ENCODE measurements at regions not wholly inside any gene's neighbourhood (a gene's known extent, or its start where the extent isn't known, plus 50 kb on each side); places are given as distances from the start of the nearest gene placed in this dataset.

GRCh38 chr9:103991698-103992097 lies 102.4 kb upstream of the SMC2 start:
- no peak overlapping the region for H2BK15ac ChIP-seq (ENCODE audit: low read length)
- ChIA-PET POLR2A (ENCODE audit: partially characterized antibody) (no interaction called here), CTCF (ENCODE audit: partially characterized antibody) (no interaction called here)
- H2BK20ac ChIP-seq (ENCODE audit: low read length), result no peak overlapping the region
- H3K79me2 ChIP-seq (ENCODE audit: control insufficient read depth in 1 of 2, insufficient read depth in 2 of 2, low read length in 2 of 2), result no peaks in the 10 kb centered on the region
- no peak overlapping the region for H4K91ac ChIP-seq (replicated peaks; ENCODE audit: insufficient read length, low read length)
- H3K36me3 ChIP-seq (ENCODE audit: control insufficient read depth in 2 of 4, insufficient read depth in 4 of 4, low read length in 3 of 4), result no peaks in the 10 kb centered on the region
- no peaks in the 10 kb centered on the region for H4K20me1 ChIP-seq (replicated peaks in 1 of 2; ENCODE audit: control insufficient read depth in 1 of 2, insufficient read depth in 2 of 2, low read length in 2 of 2)
- DNase-seq (ENCODE audit: low read depth in 1 of 2, low spot score in 2 of 2) (no peak), FAIRE-seq (no peak)
- H3K4me2 ChIP-seq (ENCODE audit: insufficient read depth in 1 of 2, low read depth in 2 of 2, low read length in 2 of 2), result no peak overlapping the region
- H3K9ac ChIP-seq (replicated peaks in 1 of 4; ENCODE audit: extremely low read depth in 1 of 4, low read depth in 3 of 4, low read length in 3 of 4), result no peak overlapping the region
- no peaks in the 10 kb centered on the region for H3K9me3 ChIP-seq (ENCODE audit: insufficient read depth in 2 of 2, low read depth in 1 of 2, low read length in 1 of 2)
- H3K4me1 ChIP-seq (replicated peaks in 1 of 4; ENCODE audit: control insufficient read depth in 3 of 4, insufficient read depth in 4 of 4, low read length in 3 of 4), result peaks cover 0 to 7% (median 3%) of the 10 kb centered on the region in 4 experiments; a peak in 3 of 7 replicates
- H3K14ac ChIP-seq (ENCODE audit: insufficient read length), result no peak overlapping the region
- peak overlapping the region; percentile 46; the same call in 1 of the 2 replicates for H2AFZ ChIP-seq (ENCODE audit: low read length)
- no peak overlapping the region for H3K27ac ChIP-seq (ENCODE audit: low read depth, low read length)
- H3K23me2 ChIP-seq (ENCODE audit: low read depth, low read length), result no peaks in the 10 kb centered on the region
- H3K4ac ChIP-seq (replicated peaks; ENCODE audit: insufficient read length, low read depth, low read length), result no peak overlapping the region
- no peaks in the 10 kb centered on the region for H3K27me3 ChIP-seq (replicated peaks in 1 of 4; ENCODE audit: control insufficient read depth in 3 of 4, extremely low read depth in 1 of 4, insufficient read depth in 3 of 4, low read length in 3 of 4)
- no peaks in the 10 kb centered on the region for H3K79me1 ChIP-seq (ENCODE audit: low read depth, low read length)
- H4K5ac ChIP-seq (ENCODE audit: insufficient read length, low read depth, low read length), result no peak overlapping the region
- no peak overlapping the region for H3K4me3 ChIP-seq (ENCODE audit: extremely low read depth in 1 of 4, insufficient read depth in 2 of 4, low read depth in 3 of 4, low read length in 4 of 4)
- no peak overlapping the region for H3K23ac ChIP-seq (ENCODE audit: insufficient read length)
- WGBS, 2 experiments (ENCODE audit: extremely low coverage in 1 of 2, insufficient coverage in 1 of 2, insufficient read length in 1 of 2, insufficient replicate concordance in 2 of 2, low coverage in 1 of 2, low lambda C conversion rate in 2 of 2, missing lambda C conversion rate in 1 of 2), result 88% methylated on average over 1 of the region's 1 CpG; no CpG with 5 or more reads in 1 of the 2 experiments
- no peak overlapping the region for H2BK12ac ChIP-seq (ENCODE audit: low read depth, low read length)
- H2BK120ac ChIP-seq (replicated peaks; ENCODE audit: low read depth, low read length), result no peak overlapping the region
- no peak overlapping the region for H4K8ac ChIP-seq (ENCODE audit: extremely low read depth, insufficient read depth, low read length)
- H3K56ac ChIP-seq (replicated peaks; ENCODE audit: insufficient read length, low read depth, low read length), result no peak overlapping the region
- no peak overlapping the region; the same call in 1 of the 2 replicates for H3K18ac ChIP-seq (ENCODE audit: extremely low read depth, low read length)
- no peak overlapping the region for H2AK5ac ChIP-seq (ENCODE audit: low read depth, low read length)
- H2BK5ac ChIP-seq (ENCODE audit: low read depth, low read length), result no peak overlapping the region
- TF ChIP-seq TEAD4 (IDR thresholded peaks at IDR 0.05; ENCODE audit: low read depth, low read length), result no peak
- no peak for TF ChIP-seq MAFK (IDR thresholded peaks at IDR 0.05; ENCODE audit: low read depth, low read length)
- TF ChIP-seq SUZ12 (IDR thresholded peaks at IDR 0.05; ENCODE audit: low read length), result no peak
- no peak for TF ChIP-seq EZH2 (IDR thresholded peaks at IDR 0.05; ENCODE audit: low read depth, low read length, severe bottlenecking)
- TF ChIP-seq CBX5 (IDR thresholded peaks at IDR 0.05; ENCODE audit: low read depth, low read length), result no peak
- TF ChIP-seq CHD1 (IDR thresholded peaks at IDR 0.05; ENCODE audit: low read depth, low read length), result no peak
- no peak for TF ChIP-seq YY1 (IDR thresholded peaks at IDR 0.05; ENCODE audit: low read depth, low read length)
- TF ChIP-seq SP2 (IDR thresholded peaks at IDR 0.05; ENCODE audit: low read length), result no peak
- TF ChIP-seq BACH1 (IDR thresholded peaks at IDR 0.05; ENCODE audit: low read length), result no peak
- TF ChIP-seq KDM5A (IDR thresholded peaks at IDR 0.05; ENCODE audit: low read length), result no peak
- no peak for TF ChIP-seq TCF12 (IDR thresholded peaks at IDR 0.05; ENCODE audit: low read depth, low read length)
- no peak for TF ChIP-seq SAP30 (IDR thresholded peaks at IDR 0.05; ENCODE audit: insufficient read depth, insufficient replicate concordance, low read length)
- TF ChIP-seq CREB1 (IDR thresholded peaks at IDR 0.05), result no peak
- no peak for TF ChIP-seq POU5F1 (IDR thresholded peaks at IDR 0.05; ENCODE audit: low read depth, low read length)
